ENCODE measurements at regions not wholly inside any gene's neighbourhood (a gene's known extent, or its start where the extent isn't known, plus 50 kb on each side); places are given as distances from the start of the nearest gene placed in this dataset.

- WGBS, 2 donors: 68 to 91% methylated on average over 4 of the region's 4 CpGs
- FAIRE-seq (no peak), DNase-seq (no peak), ATAC-seq (no peak)
- Histone ChIP-seq H3K36me3 (no peaks in the 10 kb centered on the region), H3K9me3 (no peaks in the 10 kb centered on the region), H3K27me3 (no peaks in the 10 kb centered on the region), H3K4me1 (no peaks in the 10 kb centered on the region), H3K4me3 (no peak overlapping the region), H3K27ac (no peak overlapping the region)
- no peak for TF ChIP-seq CTCF (IDR thresholded peaks at IDR 0.05)
- intact Hi-C loops (cut with DNase I): no loop called here
These were observed 214.6 kb downstream of the NCK2 start for GRCh38 chr2:105959357-105959756.

DNA sequence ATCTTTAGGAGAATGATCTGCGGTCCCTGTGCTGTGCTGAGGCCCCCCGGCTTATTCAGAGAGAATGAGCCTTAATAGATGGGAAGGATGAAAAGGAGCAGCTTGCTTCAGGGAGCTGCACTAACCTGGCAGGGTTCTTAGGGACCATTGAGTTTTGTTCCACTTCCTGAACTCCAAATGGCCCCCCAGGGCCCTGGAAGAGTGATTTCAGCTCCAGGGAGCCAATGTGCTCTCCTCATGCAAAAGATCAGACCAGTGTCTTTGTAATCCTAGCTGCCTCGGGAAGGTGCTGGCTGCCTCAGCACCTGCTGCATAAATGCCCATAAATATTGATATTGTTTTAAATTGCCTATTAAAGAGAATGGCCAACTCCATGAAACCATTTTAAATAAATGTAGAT is 210.2 kb downstream of the NCK2 start:
- no peak for FAIRE-seq
- no peaks in the 10 kb centered on the region for H3K27me3 ChIP-seq
- H3K4me1 ChIP-seq: no peaks in the 10 kb centered on the region
- no peaks in the 10 kb centered on the region for H3K9me3 ChIP-seq
- H3K27ac ChIP-seq: no peak overlapping the region
- intact Hi-C loops (cut with DNase I): no loop called here
- no peak for ATAC-seq
- H3K4me3 ChIP-seq: no peak overlapping the region
- TF ChIP-seq CTCF (IDR thresholded peaks at IDR 0.05): no peak
- 88 to 90% methylated on average over 3 of the region's 3 CpGs for WGBS, 2 donors
- H3K36me3 ChIP-seq: no peaks in the 10 kb centered on the region
- DNase-seq: no peak

DNA sequence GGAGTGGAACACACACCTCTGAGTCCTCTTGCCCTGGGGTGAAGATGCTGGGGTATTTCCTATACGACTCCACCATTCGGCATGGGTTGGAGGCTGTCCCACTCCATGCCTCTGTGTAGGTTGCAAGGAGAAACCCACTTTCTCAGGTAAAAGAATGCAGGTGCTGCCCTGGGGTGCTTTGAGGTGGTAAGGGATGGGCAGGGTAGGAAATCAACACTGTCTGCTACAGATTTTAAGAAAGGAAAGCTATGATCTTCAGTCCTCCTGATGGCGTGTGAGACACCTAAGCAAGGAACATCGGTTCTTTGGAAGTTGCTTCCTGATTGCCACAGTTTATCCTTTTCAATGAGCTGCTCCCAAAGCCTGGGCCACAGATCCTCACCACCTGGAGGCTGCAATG is 209.2 kb downstream of the NCK2 start:
- no peak for TF ChIP-seq CTCF (IDR thresholded peaks at IDR 0.05)
- ATAC-seq (no peak), FAIRE-seq (no peak), DNase-seq (no peak)
- H3K9me3 ChIP-seq: no peaks in the 10 kb centered on the region
- H3K4me1 ChIP-seq: no peaks in the 10 kb centered on the region
- no peak overlapping the region for H3K4me3 ChIP-seq
- intact Hi-C loops (cut with DNase I): no loop called here
- 90 to 93% methylated on average over 4 of the region's 4 CpGs for WGBS, 2 donors
- no peaks in the 10 kb centered on the region for H3K27me3 ChIP-seq
- no peak overlapping the region for H3K27ac ChIP-seq
- H3K36me3 ChIP-seq: no peaks in the 10 kb centered on the region

DNA sequence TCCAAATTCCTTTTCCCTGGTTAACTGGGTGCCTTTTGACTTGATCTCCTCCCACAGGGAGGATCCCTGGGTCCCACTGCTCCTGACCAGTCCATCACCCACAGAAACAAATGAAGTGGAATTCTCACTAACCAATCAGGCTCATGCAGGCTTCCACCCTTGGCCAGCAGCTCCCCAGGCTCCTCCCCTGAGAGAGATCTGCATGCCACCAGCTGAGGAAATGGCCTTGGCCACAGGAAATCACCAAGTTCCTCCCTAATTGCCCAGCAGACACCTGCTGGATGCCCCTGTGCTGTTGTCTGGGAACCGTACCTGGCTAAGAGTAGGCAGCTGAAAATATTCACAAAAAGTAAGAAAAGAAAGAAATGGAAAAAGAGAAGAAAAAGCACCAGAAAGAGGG is 207.4 kb downstream of the NCK2 start:
- FAIRE-seq: no peak

GRCh38 chr2:105951384-105951694 is 206.6 kb downstream of the NCK2 start:
- 78 to 81% methylated on average over 3 of the region's 3 CpGs for WGBS, 2 donors

More for the DNA sequence above, 207.4 kb downstream of the NCK2 start:
- Histone ChIP-seq H3K4me1 (no peaks in the 10 kb centered on the region), H3K27me3 (no peaks in the 10 kb centered on the region), H3K36me3 (no peaks in the 10 kb centered on the region), H3K9me3 (no peaks in the 10 kb centered on the region), H3K4me3 (no peak overlapping the region), H3K27ac (no peak overlapping the region)
- intact Hi-C loops (cut with DNase I): no loop called here
- DNase-seq: no peak
- no peak for TF ChIP-seq CTCF (IDR thresholded peaks at IDR 0.05)
- 17 to 33% methylated on average over 1 of the region's 1 CpG for WGBS, 2 donors
- no peak for ATAC-seq

More at GRCh38 chr2:105951384-105951694, 206.6 kb downstream of the NCK2 start:
- no peak for ATAC-seq
- TF ChIP-seq CTCF (IDR thresholded peaks at IDR 0.05): no peak
- no peaks in the 10 kb centered on the region for H3K27me3 ChIP-seq
- no peaks in the 10 kb centered on the region for H3K9me3 ChIP-seq
- H3K4me1 ChIP-seq: no peaks in the 10 kb centered on the region
- H3K36me3 ChIP-seq: no peaks in the 10 kb centered on the region
- intact Hi-C loops (cut with DNase I): no loop called here
- no peak overlapping the region for H3K27ac ChIP-seq
- H3K4me3 ChIP-seq: no peak overlapping the region
- DNase-seq: no peak
- FAIRE-seq: no peak

All from pancreas (tissue), 10 donors.